ENCODE measurements at regions not wholly inside any gene's neighbourhood (a gene's known extent, or its start where the extent isn't known, plus 50 kb on each side); places are given as distances from the start of the nearest gene placed in this dataset.

- Histone ChIP-seq H3K9me3 (replicated peaks in 1 of 11) (peaks cover 13 to 29% (median 22%) of the 10 kb centered on the region in 11 experiments; a peak in 18 of 22 replicates), H3K27me3 (no peaks in the 10 kb centered on the region), H4K20me1 (no peaks in the 10 kb centered on the region), H3K4me3 (no peak overlapping the region), H3K27ac (no peak overlapping the region), H3K9ac (no peak overlapping the region), H3K36me3 (no peaks in the 10 kb centered on the region), H3K4me1 (no peaks in the 10 kb centered on the region), H3K4me2 (no peak overlapping the region)
- TF ChIP-seq Cebpa-rat (IDR thresholded peaks at IDR 0.05) = no peak
Observed at GRCh38 chr9:33742051-33742450, 53.3 kb upstream of the PRSS3 start.

DNA sequence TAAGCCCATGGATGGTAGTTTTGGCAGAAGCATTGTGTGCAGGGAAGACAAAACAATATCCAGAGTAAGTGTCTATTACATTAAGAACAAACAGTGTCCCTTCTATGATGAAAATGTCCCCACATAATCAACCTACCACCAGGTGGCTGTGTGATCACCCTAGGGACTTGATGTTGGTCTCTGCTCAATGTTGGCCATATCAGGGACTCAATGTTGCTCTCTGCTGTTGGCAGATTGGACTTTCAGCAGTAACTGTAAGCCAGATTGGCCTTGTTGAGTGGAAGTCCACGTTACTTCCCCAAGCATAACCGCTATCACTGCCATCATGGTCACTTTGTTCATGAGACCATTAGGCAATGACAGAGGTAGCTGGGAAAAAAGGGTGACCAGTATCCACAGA, 52.8 kb upstream of the PRSS3 start:
- TF ChIP-seq Cebpa-rat (IDR thresholded peaks at IDR 0.05) = no peak
- H3K9me3 ChIP-seq (replicated peaks in 1 of 11) = peaks cover 13 to 29% (median 22%) of the 10 kb centered on the region in 11 experiments; a peak in 18 of 22 replicates
- no peak overlapping the region for H3K27ac ChIP-seq
- no peak overlapping the region for H3K4me3 ChIP-seq
- no peaks in the 10 kb centered on the region for H3K27me3 ChIP-seq
- H3K9ac ChIP-seq = no peak overlapping the region
- H3K36me3 ChIP-seq = no peaks in the 10 kb centered on the region
- H3K4me1 ChIP-seq = no peaks in the 10 kb centered on the region
- H3K4me2 ChIP-seq = no peak overlapping the region
- H4K20me1 ChIP-seq = no peaks in the 10 kb centered on the region

Measured in BLaER1 treated with 17β-estradiol and CSF1 and Interleukin-3, amounts not matched to agents 10 nM and 100 nM (cell line).